Lung microvascular endothelial cell (primary cell): ENCODE measurements at regions not wholly inside any gene's neighbourhood (a gene's known extent, or its start where the extent isn't known, plus 50 kb on each side); places are given as distances from the start of the nearest gene placed in this dataset.

Experiments used
- DNase-seq, 2 donors: peaks; one replicate each; pipeline versions ENCODE4 v3.0.0 to v3.0.0-alpha.2; 2010; ENCODE audit warnings: low read depth in 2 of 2

DNA sequence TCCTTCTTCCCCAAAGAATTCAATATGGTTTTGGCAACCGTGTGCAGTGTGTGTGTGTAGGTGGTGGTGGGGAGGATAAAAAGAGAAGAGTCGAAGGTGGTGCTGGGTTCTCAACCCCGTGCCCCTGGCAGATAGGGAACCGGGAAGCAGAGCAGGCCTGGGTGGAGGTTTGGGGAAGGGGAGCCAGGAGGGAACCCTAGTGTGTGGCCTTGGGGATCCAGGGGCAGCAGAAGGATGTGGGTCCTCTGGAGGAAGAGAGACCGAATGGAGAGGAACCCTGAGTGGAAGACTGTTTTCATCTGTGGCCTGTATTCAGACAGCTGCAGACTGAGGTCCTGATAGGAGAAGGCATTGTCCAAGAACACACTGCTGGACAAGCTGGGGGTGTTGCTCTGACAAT is 73.3 kb upstream of the B3GAT1 start:
- DNase-seq: no peak

DNA sequence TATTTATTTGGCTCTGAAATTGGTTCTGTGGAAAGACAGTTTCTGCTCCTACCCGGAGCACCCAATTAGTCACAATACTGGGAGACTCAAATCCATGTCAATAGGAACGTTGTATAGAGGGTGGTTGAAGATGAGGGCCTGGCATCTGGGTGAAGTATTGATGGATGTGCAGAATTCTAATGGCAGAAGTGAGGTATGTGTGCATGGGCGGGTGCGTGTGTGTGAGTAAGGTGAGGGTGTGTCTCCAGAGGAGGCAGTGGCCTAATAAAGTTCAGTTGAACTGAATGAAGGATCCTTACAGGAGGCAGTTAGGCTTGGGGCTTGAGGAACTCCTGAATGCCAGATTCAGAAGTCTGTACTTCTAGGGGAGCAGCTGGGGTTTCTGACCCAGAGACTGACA is 71.8 kb upstream of the B3GAT1 start:
- DNase-seq: no peak

DNA sequence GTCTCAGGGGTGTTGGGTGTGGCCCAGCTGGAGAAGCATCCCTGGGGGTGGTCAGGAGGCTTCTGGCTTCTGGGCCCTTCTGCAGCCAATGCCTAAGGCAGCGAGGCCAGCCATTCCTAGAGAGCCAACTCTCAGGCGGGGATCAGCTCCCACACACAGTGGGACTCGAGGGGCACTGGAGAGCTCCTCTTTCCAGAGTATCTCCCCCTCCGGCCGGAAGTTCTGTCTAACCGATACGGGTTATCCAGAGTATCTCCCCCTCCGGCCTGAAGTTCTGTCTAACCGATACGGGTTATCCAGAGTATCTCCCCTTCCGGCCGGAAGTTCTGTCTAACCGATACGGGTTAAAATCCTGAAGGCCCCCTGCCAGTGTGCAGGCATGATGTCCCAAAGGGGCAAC is 71.2 kb upstream of the B3GAT1 start:
- no peak for DNase-seq

GRCh38 chr11:134482865-134483264 is 70.8 kb upstream of the B3GAT1 start:
- no peak for DNase-seq

GRCh38 chr11:134481933-134482527 is 70.0 kb upstream of the B3GAT1 start:
- no peak for DNase-seq

GRCh38 chr11:134481135-134481534 is 69.1 kb upstream of the B3GAT1 start:
- DNase-seq: no peak

DNA sequence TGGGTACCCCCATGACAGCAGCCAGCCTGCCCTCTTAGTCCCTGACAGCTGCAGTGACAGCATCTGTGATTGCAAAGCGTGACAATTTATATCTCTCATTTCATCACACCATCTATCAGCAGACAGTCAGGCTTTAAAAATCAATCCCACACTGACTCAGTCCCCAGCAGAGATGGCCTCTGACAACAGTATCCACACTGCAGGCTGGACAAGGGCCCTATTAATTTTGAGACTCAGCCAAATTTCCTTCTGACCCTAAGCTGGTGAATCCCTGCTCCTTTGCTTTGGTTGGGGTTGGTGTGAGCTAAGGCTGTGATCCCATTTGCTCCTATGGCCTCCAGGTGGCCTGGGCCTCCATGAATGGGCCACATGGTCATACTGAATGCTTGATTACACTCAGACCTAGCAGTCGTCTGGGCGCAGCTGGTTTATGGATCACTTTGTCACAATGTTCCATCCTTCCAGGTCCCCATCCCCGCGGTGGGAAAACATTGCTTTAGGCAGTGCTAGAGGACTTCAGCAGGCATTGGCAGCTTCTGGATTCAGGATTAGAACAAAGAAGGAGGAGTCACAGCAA is 68.2 kb upstream of the B3GAT1 start:
- DNase-seq: no peak

- DNase-seq: no peak
These were observed 67.4 kb upstream of the B3GAT1 start for GRCh38 chr11:134479206-134480135.

DNA sequence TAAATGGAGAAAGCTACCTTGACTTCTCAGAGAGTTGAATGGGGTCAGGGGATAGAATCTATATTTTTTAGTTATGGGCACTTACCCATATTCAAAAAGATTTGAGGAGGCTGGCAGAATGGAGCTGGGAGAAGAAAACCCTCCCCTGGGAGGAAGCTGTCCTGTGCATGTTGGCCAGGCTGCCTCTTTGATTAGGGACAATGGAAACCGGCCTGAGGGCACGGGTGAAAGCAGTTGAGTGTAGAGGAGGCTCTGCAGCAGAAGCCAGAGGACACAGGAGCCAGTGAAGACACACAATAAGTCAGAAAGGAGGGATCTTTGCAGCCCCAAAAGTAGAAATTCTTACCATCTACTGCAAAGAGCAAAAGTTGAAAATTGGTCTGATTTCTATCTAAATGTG is 66.6 kb upstream of the B3GAT1 start:
- DNase-seq: no peak

DNA sequence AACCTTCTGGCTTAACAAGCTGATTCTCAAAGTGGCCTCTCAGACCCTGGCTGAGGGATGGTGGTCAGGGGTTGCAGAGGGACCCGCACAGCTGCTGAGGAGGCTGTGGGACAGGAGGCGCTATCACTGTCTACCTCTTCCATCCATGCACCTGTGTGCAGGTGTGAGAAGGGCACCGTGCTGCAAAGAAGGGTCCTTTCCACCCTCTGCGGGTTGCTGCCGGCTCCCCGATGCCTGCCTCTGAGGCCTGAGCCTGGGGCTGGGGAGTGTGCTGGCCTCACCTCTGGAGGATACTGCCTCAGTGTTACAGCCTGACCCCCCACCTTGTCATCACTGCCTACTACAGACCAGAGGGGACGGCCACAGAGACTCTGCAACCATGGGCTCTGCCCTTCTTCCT is 66.1 kb upstream of the B3GAT1 start:
- DNase-seq: no peak

- DNase-seq: no peak
These were observed 65.4 kb upstream of the B3GAT1 start for GRCh38 chr11:134477486-134477885.

- DNase-seq: no peak
These were observed 64.5 kb upstream of the B3GAT1 start for GRCh38 chr11:134476435-134477021.

- DNase-seq: no peak
These were observed 63.9 kb upstream of the B3GAT1 start for GRCh38 chr11:134475951-134476350.

DNA sequence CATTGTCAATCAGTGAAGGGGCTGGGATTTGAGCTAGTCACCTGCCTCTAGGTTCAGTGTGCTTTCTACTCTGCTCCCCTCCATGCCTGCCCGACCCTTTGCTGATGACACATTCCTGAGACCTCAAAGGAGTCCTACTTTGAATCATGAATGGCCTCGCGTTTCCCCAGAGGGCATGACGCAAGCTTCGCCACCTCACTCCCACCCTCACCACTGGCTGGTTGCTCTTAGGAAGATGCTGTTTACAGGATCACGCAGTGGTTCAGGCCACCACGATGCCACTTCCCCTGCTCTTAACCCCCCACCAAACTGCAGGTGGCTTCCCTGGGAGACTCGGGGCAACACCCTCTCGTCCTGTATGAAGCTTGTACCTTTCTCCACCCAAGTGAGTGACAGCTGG is 62.9 kb upstream of the B3GAT1 start:
- no peak for DNase-seq

DNA sequence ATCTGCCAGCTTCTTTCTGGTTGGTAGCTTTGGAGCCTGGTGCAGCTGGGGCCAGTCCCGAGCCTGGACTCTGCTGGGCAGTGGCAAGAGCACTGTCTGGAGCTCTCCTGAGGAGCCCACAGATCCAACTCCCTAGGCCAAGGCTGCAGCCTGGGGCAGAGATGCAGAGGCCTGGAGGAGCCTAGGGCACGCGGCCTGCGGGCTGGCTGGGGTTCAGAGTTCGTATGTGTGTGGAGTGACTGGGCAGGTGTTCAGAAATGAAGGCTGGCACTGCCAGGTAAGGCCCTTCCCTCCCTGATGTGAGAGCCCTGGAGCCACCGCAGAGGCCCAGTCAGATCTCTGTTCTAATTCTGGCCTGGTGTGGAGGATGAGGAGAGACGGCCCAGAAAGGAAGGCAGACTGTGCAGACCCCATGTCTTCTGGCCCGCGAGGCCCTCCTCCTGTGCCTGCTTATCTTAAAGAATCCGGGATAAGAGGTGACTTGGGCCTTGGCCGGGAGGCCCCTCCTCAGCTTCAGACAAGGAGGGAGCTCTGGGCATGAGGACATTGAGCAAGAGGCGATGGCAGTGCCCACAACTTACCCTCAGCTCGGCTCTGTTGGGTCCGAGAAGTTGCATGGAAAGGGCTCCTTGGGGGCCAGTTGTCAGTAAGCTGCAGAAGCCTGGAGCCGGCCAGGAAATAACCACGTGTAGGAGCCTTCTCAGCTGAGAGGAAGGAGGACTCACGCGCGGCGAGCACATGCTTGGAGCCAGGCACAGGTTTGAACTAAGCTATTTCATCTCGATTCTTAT is 62.2 kb upstream of the B3GAT1 start:
- DNase-seq: no peak

GRCh38 chr11:134471716-134472455 is 59.8 kb upstream of the B3GAT1 start:
- DNase-seq: no peak

GRCh38 chr11:134471087-134471715 is 59.2 kb upstream of the B3GAT1 start:
- no peak for DNase-seq

GRCh38 chr11:134470238-134470637 is 58.2 kb upstream of the B3GAT1 start:
- DNase-seq: no peak

GRCh38 chr11:134469627-134470026 is 57.6 kb upstream of the B3GAT1 start:
- no peak for DNase-seq

DNA sequence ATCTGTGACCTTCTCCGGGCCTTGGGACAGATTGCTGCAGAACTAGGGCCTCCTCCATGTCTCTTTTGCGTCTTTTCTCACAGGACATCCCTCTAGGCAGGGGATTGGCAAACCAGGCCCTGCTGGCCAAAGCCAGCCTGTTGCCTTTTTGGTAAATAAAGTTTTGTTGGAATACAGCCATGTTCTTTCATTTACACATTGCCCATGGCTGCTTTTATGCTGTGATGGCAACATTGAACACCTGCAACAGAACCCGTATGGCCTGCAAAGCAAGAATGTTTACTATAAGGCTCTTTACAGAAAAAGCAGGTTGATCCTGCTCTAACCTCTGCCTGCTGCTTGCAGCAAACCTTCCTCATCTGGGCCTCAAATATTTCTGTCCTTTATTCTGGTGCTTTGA is 56.8 kb upstream of the B3GAT1 start:
- no peak for DNase-seq
